GM12874 (cell line): ENCODE measurements at regions not wholly inside any gene's neighbourhood (a gene's known extent, or its start where the extent isn't known, plus 50 kb on each side); places are given as distances from the start of the nearest gene placed in this dataset.

Source experiments
- TF ChIP-seq, protein P1 (sequence below): IDR thresholded peaks from 2 replicates; pipeline ENCODE4 v1.5.1; 2011; ENCODE audit warnings: low read depth, mild to moderate bottlenecking, control low read depth, low read length, moderate library complexity; ENCODE audit not compliant: insufficient read depth

DNA sequence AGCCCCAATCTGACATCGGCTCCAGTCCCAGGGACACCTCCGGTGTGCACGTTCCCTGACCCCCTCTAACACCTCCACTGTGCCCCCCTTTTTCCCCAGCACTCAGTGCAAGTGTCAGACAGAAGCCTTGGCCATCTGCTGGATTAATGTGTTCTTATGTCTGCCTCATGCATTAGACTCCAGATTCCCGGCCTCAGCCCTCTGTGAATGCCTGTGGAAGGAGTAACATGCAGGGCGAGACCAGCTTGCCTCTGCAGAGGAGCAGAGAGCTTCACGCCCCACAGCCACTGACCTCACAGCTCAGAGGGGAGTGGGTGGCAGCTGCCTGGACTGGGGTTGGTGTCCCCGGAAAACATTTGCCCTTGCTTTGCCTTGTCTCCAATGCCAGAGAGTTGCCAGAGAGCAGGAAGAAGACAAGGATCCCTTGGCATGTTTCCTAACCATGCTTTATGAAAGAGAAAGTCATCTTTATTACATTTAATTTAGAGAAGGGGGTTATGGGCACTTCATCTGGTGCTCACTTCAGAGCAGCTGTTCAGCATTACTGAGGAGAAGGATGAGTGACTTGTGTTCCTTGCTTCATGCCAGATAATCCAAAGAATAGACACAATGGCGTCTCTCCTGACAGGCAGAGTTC lies 91.6 kb upstream of the CXCL12 start:
- TF ChIP-seq, protein P1, sequence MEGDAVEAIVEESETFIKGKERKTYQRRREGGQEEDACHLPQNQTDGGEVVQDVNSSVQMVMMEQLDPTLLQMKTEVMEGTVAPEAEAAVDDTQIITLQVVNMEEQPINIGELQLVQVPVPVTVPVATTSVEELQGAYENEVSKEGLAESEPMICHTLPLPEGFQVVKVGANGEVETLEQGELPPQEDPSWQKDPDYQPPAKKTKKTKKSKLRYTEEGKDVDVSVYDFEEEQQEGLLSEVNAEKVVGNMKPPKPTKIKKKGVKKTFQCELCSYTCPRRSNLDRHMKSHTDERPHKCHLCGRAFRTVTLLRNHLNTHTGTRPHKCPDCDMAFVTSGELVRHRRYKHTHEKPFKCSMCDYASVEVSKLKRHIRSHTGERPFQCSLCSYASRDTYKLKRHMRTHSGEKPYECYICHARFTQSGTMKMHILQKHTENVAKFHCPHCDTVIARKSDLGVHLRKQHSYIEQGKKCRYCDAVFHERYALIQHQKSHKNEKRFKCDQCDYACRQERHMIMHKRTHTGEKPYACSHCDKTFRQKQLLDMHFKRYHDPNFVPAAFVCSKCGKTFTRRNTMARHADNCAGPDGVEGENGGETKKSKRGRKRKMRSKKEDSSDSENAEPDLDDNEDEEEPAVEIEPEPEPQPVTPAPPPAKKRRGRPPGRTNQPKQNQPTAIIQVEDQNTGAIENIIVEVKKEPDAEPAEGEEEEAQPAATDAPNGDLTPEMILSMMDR = no peak

DNA sequence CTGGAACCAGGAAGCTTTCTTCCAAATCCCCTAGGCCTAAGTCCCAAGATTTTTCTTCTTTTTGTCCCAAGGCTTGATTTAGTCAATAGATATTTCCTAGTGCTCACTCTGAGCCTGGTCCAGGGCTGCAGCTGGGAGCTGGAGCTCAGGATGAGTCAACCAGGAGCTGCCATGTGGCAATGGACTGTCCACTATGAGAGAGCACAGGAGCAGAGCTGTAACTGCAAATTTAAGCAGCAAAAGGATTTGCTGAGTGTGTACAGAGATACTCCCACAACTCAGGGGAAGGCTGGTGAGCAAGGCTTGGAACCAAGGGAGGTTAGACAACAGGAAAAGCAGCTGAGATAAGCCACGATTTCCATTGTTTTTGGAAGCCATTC lies 92.1 kb upstream of the CXCL12 start:
- TF ChIP-seq, protein P1 = no peak

DNA sequence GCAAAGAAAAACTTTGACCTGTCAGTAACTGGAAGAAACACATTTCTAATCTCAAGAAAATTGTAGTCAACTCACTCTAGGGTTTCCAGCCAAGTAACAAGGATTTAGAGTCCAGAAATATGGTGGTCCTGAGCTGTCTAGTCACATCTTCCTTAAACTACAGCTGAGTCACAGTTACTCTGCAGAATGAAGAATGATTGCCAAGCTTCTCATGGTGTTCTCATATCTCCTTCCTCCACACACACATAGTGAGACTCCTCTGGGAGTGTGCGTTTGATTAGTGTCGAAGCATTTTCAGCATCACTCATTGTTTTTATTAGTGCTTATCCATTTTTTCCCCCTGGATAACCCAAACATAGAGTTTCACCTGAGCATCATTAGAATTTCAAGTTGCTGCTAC lies 93.1 kb upstream of the CXCL12 start:
- TF ChIP-seq, protein P1 = no peak

DNA sequence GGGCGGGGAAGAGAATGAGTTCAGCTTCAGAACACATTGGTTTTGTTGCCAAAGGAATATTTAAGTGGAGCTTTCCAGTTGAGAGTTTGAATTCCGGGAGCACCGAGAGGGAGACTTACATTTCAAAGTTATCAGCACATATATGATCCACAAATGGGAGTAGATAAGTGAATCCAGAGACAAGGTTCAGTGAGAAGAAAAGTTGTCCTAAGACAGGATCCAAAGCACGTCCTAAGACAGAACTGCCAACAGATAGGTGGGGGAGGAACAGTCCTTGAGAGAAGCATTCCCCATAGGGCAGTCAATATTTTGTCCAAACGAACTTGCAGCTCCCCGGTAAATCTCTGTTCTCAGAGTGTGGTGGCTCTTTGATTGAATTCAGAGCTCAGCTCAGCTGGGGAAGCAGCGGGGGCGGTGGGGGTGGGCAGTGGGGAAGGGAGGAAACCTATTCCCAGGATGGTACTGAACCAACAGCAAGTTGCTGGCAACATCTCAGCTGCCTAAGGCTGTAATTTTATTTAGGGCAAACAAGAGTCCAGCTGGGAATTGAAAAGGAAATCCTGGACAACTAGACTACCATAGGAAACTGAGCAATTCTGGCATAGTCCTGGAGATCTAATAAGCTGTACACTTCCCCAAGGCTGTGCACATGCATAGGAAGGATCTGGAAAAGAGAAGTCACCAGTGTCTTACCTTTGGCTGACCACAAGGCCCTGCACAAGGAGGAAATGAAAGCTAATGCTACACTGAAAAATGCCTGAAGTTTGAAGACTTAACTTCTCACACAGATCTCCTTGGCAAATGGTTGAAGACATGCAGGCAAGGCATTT lies 94.2 kb upstream of the CXCL12 start:
- TF ChIP-seq, protein P1 = no peak

DNA sequence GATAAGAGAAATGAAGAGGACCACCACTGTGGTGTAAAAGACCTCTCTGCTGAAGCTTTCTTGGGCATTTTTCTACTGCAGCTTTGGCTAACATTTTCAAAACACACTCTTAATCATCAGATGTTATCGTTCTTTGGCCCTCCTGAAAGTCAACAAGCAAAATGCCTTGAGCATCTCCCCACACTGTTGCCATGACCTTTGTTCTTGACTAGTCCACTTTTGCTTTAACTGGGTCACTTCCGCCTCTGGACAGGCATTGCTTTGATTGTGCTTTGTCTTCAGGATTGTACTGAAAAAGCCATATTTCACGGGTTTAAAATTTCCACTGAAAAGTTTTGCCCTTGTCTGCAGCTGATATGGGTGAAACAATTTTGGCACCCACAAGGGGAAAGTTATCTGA lies 107.8 kb upstream of the CXCL12 start:
- TF ChIP-seq, protein P1 = no peak

DNA sequence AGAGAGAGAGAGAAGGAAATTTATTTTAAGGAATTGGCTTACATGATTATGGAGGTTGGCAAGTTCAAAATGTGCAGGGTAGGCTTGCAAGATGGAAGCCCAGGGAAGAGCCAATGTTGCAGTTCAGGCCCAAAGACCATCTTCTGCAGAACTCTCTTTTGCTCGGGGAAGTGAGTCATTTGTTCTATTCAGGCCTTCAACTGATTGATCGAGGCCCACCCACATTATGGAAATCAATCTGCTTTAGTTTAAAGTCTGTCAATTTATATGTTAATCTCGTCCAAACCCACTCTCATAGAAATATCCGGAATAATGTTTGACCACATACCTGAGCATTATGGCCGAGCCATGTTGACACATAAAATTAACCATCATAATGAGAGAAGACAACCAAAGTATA lies 113.3 kb upstream of the CXCL12 start:
- TF ChIP-seq, protein P1 = no peak

DNA sequence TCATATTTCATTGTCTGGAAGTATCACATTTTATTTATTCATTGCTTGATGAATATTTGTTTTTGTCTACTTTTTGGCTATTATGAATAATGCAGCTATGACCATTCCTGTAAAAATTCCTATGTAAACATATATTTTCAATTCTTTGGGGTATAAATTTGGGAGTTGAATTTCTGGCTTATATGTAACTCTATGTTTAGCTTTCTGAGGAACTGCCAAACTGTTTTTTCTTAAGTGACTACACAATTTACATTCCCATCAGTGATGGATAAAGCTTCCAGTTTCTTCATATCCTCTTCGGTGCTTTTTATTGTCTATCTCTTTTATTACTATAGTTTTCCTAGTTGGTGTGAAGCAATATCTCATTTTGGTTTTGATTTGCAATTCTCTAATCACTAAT lies 115.6 kb upstream of the CXCL12 start:
- TF ChIP-seq, protein P1 = no peak
